Esophagus squamous epithelium (tissue), 4 donors: ENCODE measurements at regions not wholly inside any gene's neighbourhood (a gene's known extent, or its start where the extent isn't known, plus 50 kb on each side); places are given as distances from the start of the nearest gene placed in this dataset.

ENCODE experiments used
- CTCF ChIP-seq, 6 experiments: fragments of 450-650 bp in 4 of 6; fragments of 200-600 bp in 2 of 6; sonication (generic) in 2 of 6; IDR thresholded peaks; one replicate each; pipeline ENCODE4 v1.5.1; 2016 to 2019; ENCODE audit warnings: antibody characterized with exemption in 6 of 6, mild to moderate bottlenecking in 4 of 6, moderate library complexity in 4 of 6
- POLR2A ChIP-seq, 4 donors: fragments of 450-650 bp; IDR thresholded peaks; one replicate each; pipeline ENCODE4 v1.6.1; 2017; ENCODE audit warnings: antibody characterized with exemption in 4 of 4, mild to moderate bottlenecking in 4 of 4, moderate library complexity in 3 of 4

DNA sequence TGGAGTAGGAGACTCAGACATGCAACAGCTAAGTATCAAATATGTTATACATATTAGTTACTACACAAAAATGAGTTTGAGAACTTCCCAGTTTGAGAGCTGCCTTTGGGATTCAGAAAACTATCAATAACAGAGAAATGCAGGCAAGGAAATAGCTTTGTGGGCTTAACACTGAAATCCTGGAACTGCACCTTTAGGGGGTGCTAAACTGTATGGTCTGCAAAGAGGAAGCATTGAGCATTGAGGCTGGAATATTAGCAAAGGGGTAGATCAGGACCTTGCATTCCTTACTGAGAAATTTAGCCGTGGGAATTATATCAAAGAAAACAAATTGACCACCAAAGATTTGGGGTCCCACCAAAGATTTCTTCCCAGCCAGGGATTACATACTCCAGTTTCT lies 580.0 kb downstream of the ZNF385D start:
- TF ChIP-seq CTCF (IDR thresholded peaks at IDR 0.05): peak in 1 of 6 experiments; percentile 10
- no peak for TF ChIP-seq POLR2A (IDR thresholded peaks at IDR 0.05)
